ENCODE measurements at regions not wholly inside any gene's neighbourhood (a gene's known extent, or its start where the extent isn't known, plus 50 kb on each side); places are given as distances from the start of the nearest gene placed in this dataset.

- DNase-seq (ENCODE audit: low read depth): no peak
Observed at GRCh38 chr14:66421990-66422946, 63.9 kb upstream of the CCDC196 start.

GRCh38 chr14:66425402-66425801, 60.8 kb upstream of the CCDC196 start:
- DNase-seq (ENCODE audit: low read depth): no peak

GRCh38 chr14:66426451-66426850, 59.7 kb upstream of the CCDC196 start:
- DNase-seq (ENCODE audit: low read depth): no peak

GRCh38 chr14:66432334-66432733, 53.8 kb upstream of the CCDC196 start:
- DNase-seq (ENCODE audit: low read depth): no peak

GRCh38 chr14:66434464-66434863, 51.7 kb upstream of the CCDC196 start:
- no peak for DNase-seq (ENCODE audit: low read depth)

DNA sequence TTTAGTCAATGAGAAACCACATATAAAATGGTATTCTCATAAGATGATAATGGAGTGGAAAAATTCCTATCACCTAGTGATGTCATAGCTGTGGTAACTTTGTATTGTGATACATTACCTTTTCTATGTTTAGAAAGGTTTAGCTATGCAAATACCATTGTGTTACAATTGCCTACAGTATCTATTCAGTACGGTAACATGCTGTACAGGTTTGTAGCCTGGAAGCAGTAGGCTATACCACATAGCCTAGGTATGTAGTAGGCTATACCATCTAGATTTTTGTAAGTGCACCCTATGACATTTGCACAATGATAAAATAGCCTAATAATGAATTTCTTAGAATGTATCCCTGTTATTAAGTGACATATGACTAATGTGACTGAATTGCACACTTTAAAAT, 50.5 kb upstream of the CCDC196 start:
- DNase-seq (ENCODE audit: low read depth): no peak

All from stimulated activated CD8-positive, alpha-beta memory T cell treated with anti-CD3 and anti-CD28 coated beads, Interleukin-15, amount 100 ng/mL, for 24 hours (primary cell).